PC-3 (cell line): ENCODE measurements at regions not wholly inside any gene's neighbourhood (a gene's known extent, or its start where the extent isn't known, plus 50 kb on each side); places are given as distances from the start of the nearest gene placed in this dataset.

Experiments
- ATAC-seq: fragments of 200-7000 bp; cut with Tn5 transposase; 2 replicates; pipeline ENCODE4 v1.9.1; 2020; ENCODE audit warnings: mild to moderate bottlenecking, moderate library complexity
- BruUV-seq: library from RNA; stranded (reverse); fragments of 400-500 nt; replicated peaks from 2 replicates; lab custom pipeline; 2021; lab: Mats Ljungman, UMichigan
- CTCF ChIA-PET: fragments of 300-600 bp; sonication (Branson Sonifier 250); formaldehyde crosslinking; loops from one replicate; lab custom pipeline; 2022; ENCODE audit warnings: antibody characterized with exemption; lab: Charles Lee
- POLR2A ChIA-PET: fragments of 300-600 bp; sonication (Branson Sonifier 250); formaldehyde crosslinking; loops from one replicate; lab custom pipeline; 2022; ENCODE audit warnings: antibody characterized with exemption; ENCODE audit not compliant: unreplicated experiment; lab: Charles Lee
- DNase-seq: peaks from one replicate; pipeline ENCODE4 v3.0.0-alpha.2; 2015
- H2AFZ ChIP-seq: fragments of 300-600 bp; sonication (generic); 2 replicates; pipeline ENCODE4 v1.6.0; 2016; ENCODE audit warnings: antibody characterized with exemption, low read length
- H3F3A ChIP-seq: fragments of 300-600 bp; sonication (generic); one replicate; pipeline ENCODE4 v1.6.0; 2017; ENCODE audit warnings: antibody characterized with exemption, low read length, control low read depth, mild to moderate bottlenecking; ENCODE audit not compliant: unreplicated experiment
- H3K27ac ChIP-seq: fragments of 300-600 bp; sonication (generic); 2 replicates; pipeline ENCODE4 v1.5.1; 2016; ENCODE audit warnings: mild to moderate bottlenecking, low read length
- H3K27me3 ChIP-seq: fragments of 300-600 bp; sonication (generic); 2 replicates; pipeline ENCODE4 v1.6.1; 2016; ENCODE audit warnings: low read length, mixed read lengths
- H3K36me3 ChIP-seq: fragments of 300-600 bp; sonication (generic); 2 replicates; pipeline ENCODE4 v1.6.1; 2016; ENCODE audit warnings: low read depth, mixed run types, low read length, mixed read lengths
- H3K4me1 ChIP-seq: fragments of 300-600 bp; sonication (generic); 2 replicates; pipeline ENCODE4 v1.5.1; 2016; ENCODE audit warnings: low read length; ENCODE audit not compliant: insufficient read depth
- H3K4me2 ChIP-seq: fragments of 300-600 bp; sonication (generic); 2 replicates; pipeline ENCODE4 v1.6.0; 2016; ENCODE audit warnings: low read length
- H3K4me3 ChIP-seq: fragments of 300-600 bp; sonication (generic); 2 replicates; pipeline ENCODE4 v1.5.1; 2016; ENCODE audit warnings: mild to moderate bottlenecking, low read length, mixed read lengths
- H3K79me2 ChIP-seq: fragments of 300-600 bp; sonication (generic); 2 replicates; pipeline ENCODE4 v1.6.1; 2017; ENCODE audit warnings: low read length, mixed read lengths
- H3K9ac ChIP-seq: fragments of 300-600 bp; sonication (generic); 2 replicates; pipeline ENCODE4 v1.6.0; 2016; ENCODE audit warnings: mild to moderate bottlenecking, low read length
- H3K9me2 ChIP-seq: fragments of 300-600 bp; sonication (generic); replicated peaks from 2 replicates; pipeline ENCODE4 v1.6.1; 2016; ENCODE audit warnings: mixed run types, low read length, mixed read lengths
- H3K9me3 ChIP-seq: fragments of 300-600 bp; sonication (generic); 2 replicates; pipeline ENCODE4 v1.6.1; 2016; ENCODE audit warnings: low read length, mixed read lengths
- H4K20me1 ChIP-seq: fragments of 300-600 bp; sonication (generic); 2 replicates; pipeline ENCODE4 v1.6.1; 2016; ENCODE audit warnings: low read length, mixed read lengths
- EZH2 ChIP-seq: fragments of 300-600 bp; sonication (generic); IDR thresholded peaks from one replicate; pipeline ENCODE4 v1.6.1; 2017; ENCODE audit warnings: antibody characterized with exemption, mild to moderate bottlenecking, low read length; ENCODE audit not compliant: unreplicated experiment
- EZH2phosphoT487 ChIP-seq: fragments of 300-600 bp; sonication (generic); IDR thresholded peaks from 2 replicates; pipeline ENCODE4 v1.6.1; 2018; ENCODE audit warnings: mild to moderate bottlenecking, antibody characterized with exemption, low read length, borderline replicate concordance
- intact Hi-C: fragments of 100-400 bp; cut with micrococcal nuclease; formaldehyde crosslinking; loops from 2 replicates; pipeline ENCODE4 v1.9.0; 2023
- TF ChIP-seq, protein P1 (sequence below): fragments of 300-600 bp; sonication (generic); conservative IDR thresholded peaks from 2 replicates; pipeline ENCODE4 v1.5.1; 2017; ENCODE audit warnings: antibody characterized with exemption, low read depth, mild to moderate bottlenecking, low read length

DNA sequence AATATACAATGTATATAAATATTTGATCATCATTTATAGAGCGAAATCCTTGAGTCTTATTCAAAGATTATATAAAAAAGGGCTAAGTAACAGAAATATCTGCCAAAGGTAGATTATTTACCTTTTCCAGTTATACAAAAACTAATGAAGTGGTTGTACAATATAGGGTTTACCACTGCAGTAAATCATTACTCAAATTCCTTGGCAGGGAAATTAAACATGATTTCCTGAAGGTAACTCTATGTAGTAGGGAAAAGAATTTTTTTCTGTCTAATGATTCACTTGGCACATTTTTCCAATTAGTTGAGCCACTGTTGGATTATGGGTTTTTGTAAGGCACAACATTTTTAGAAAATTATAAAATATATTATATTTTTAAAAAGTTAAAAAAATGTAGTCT, 129.6 kb downstream of the NR2F2 start:
- no peak overlapping the region for H2AFZ ChIP-seq
- H3K4me3 ChIP-seq: no peak overlapping the region
- H3K79me2 ChIP-seq: no peaks in the 10 kb centered on the region
- H3K4me2 ChIP-seq: no peak overlapping the region
- BruUV-seq: no TSS peak
- no peak overlapping the region for H3K27ac ChIP-seq
- H3K9me2 ChIP-seq: no peaks in the 10 kb centered on the region
- ChIA-PET CTCF (no interaction called here), POLR2A (no interaction called here)
- H3K9me3 ChIP-seq: no peaks in the 10 kb centered on the region
- H3K4me1 ChIP-seq: no peaks in the 10 kb centered on the region
- TF ChIP-seq EZH2phosphoT487 (no peak), EZH2 (no peak)
- TF ChIP-seq, protein P1, sequence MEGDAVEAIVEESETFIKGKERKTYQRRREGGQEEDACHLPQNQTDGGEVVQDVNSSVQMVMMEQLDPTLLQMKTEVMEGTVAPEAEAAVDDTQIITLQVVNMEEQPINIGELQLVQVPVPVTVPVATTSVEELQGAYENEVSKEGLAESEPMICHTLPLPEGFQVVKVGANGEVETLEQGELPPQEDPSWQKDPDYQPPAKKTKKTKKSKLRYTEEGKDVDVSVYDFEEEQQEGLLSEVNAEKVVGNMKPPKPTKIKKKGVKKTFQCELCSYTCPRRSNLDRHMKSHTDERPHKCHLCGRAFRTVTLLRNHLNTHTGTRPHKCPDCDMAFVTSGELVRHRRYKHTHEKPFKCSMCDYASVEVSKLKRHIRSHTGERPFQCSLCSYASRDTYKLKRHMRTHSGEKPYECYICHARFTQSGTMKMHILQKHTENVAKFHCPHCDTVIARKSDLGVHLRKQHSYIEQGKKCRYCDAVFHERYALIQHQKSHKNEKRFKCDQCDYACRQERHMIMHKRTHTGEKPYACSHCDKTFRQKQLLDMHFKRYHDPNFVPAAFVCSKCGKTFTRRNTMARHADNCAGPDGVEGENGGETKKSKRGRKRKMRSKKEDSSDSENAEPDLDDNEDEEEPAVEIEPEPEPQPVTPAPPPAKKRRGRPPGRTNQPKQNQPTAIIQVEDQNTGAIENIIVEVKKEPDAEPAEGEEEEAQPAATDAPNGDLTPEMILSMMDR: no peak
- no peaks in the 10 kb centered on the region for H4K20me1 ChIP-seq
- H3K36me3 ChIP-seq: no peaks in the 10 kb centered on the region
- H3K9ac ChIP-seq: no peak overlapping the region
- H3K27me3 ChIP-seq: peaks cover 80% of the 10 kb centered on the region
- intact Hi-C loops: no loop called here
- no peaks in the 10 kb centered on the region for H3F3A ChIP-seq
- no peak for DNase-seq
- no peak for ATAC-seq

DNA sequence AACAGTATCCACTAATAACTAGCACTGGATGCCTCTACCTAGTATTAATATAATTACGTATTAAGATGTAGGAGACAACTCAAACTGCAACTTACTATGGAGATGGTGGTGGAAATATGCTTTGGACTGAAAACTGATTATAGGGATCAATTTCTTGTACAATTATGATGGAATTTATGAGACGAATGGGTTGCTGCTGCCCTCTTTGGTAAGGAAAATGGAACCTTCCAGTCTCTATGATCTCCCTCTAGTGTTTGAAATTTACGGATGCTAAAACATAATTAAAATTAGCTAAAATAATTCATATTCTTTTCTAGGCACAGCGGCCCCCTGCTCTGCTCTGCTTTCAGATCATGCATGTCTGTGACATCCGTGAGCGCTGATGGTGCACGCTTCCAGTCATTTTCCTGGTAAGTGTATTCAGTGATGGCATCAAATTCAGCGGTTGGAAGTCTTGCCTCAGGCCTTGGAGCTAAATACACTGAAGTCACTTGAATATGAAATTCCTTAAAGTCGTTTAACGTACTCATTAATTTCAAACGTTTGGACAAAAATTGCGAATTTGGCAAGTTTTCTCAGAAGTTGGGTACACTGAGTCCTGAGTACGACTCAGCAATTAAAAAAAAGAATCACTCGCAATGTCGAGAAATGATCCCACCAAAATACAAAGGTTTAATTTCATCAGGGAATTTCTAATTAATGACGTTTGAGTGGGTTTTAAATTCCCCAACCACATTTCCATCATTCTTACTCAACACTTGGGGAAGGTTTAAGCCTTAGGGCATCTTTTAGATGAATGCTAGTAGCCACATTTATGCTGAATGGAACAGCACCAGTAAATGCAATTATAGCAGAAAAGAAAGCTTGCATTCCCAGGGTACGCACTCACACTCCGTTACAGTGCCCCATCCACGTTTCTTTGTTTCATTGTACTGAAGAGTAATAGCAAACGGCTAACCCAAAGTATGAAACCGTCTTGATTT, 132.6 kb downstream of the NR2F2 start:
- Histone ChIP-seq H3K27me3 (peaks cover 84% of the 10 kb centered on the region), H3K4me3 (no peak overlapping the region), H3K36me3 (no peaks in the 10 kb centered on the region), H3F3A (no peaks in the 10 kb centered on the region), H3K9me2 (no peaks in the 10 kb centered on the region), H3K79me2 (no peaks in the 10 kb centered on the region), H2AFZ (no peak overlapping the region), H3K9me3 (no peaks in the 10 kb centered on the region), H3K27ac (no peak overlapping the region), H3K4me2 (no peak overlapping the region), H4K20me1 (no peaks in the 10 kb centered on the region), H3K9ac (no peak overlapping the region), H3K4me1 (no peaks in the 10 kb centered on the region)
- CTCF ChIA-PET: no interaction called here
- TF ChIP-seq, protein P1: peak; percentile 54
- no peak for TF ChIP-seq EZH2
- peak; percentile 21 for DNase-seq
- intact Hi-C loops: loop anchor here (2.0 kb wide), 1 partner anchor 106 kb away; no protein-coding TSS in a partner anchor
- no peak for ATAC-seq
- BruUV-seq: no TSS peak
- POLR2A ChIA-PET: no interaction called here
